ENCODE measurements at regions not wholly inside any gene's neighbourhood (a gene's known extent, or its start where the extent isn't known, plus 50 kb on each side); places are given as distances from the start of the nearest gene placed in this dataset.

GRCh38 chr2:206368484-206368883 is 74.8 kb upstream of the ADAM23 start:
- Mint-ChIP-seq H3K4me3 (no peak overlapping the region), H3K27ac (no peak overlapping the region), H3K4me1 (no peaks in the 10 kb centered on the region), H3K27me3 (ENCODE audit: insufficient read depth, low read depth, poor library complexity) (no peaks in the 10 kb centered on the region), H3K36me3 (ENCODE audit: low read depth) (peaks cover 2% of the 10 kb centered on the region; the same call in 1 of the 3 replicates), H3K9me3 (peaks cover 11% of the 10 kb centered on the region)
- DNase-seq (ENCODE audit: low spot score) (no peak), ATAC-seq (no peak)
- Histone ChIP-seq H3K27me3 (ENCODE audit: insufficient read depth) (no peaks in the 10 kb centered on the region), H3K4me2 (no peak overlapping the region), H3K27ac (ENCODE audit: low read depth) (no peak overlapping the region), H3K4me3 (no peak overlapping the region), H2AFZ (no peak overlapping the region), H3F3A (replicated peaks; ENCODE audit: low read depth) (no peaks in the 10 kb centered on the region), H4K20me1 (replicated peaks; ENCODE audit: insufficient read depth) (no peaks in the 10 kb centered on the region), H3K4me1 (ENCODE audit: insufficient read depth) (no peaks in the 10 kb centered on the region), H3K36me3 (ENCODE audit: insufficient read depth) (no peaks in the 10 kb centered on the region; the same call in 1 of the 2 replicates), H3K79me2 (replicated peaks; ENCODE audit: insufficient read depth) (no peaks in the 10 kb centered on the region), H3K9me2 (ENCODE audit: insufficient read depth) (no peaks in the 10 kb centered on the region; the same call in 1 of the 2 replicates)
- TF ChIP-seq EZH2 (IDR thresholded peaks at IDR 0.05; ENCODE audit: low read depth, unreplicated experiment) (no peak), EZH2phosphoT487 (IDR thresholded peaks at IDR 0.05; ENCODE audit: unreplicated experiment) (no peak), ZNF114 (CRISPR knock-in tag; IDR thresholded peaks at IDR 0.05) (no peak), ETS1 (IDR thresholded peaks at IDR 0.05) (no peak), ZNF331 (CRISPR knock-in tag; IDR thresholded peaks at IDR 0.05; ENCODE audit: low read depth) (no peak)
- TF ChIP-seq, protein P1, sequence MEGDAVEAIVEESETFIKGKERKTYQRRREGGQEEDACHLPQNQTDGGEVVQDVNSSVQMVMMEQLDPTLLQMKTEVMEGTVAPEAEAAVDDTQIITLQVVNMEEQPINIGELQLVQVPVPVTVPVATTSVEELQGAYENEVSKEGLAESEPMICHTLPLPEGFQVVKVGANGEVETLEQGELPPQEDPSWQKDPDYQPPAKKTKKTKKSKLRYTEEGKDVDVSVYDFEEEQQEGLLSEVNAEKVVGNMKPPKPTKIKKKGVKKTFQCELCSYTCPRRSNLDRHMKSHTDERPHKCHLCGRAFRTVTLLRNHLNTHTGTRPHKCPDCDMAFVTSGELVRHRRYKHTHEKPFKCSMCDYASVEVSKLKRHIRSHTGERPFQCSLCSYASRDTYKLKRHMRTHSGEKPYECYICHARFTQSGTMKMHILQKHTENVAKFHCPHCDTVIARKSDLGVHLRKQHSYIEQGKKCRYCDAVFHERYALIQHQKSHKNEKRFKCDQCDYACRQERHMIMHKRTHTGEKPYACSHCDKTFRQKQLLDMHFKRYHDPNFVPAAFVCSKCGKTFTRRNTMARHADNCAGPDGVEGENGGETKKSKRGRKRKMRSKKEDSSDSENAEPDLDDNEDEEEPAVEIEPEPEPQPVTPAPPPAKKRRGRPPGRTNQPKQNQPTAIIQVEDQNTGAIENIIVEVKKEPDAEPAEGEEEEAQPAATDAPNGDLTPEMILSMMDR (conservative IDR thresholded peaks at IDR 0.05; ENCODE audit: low read depth in 2 of 2): no peak

- no peak for ATAC-seq
- Histone ChIP-seq H3K9me2 (ENCODE audit: insufficient read depth) (no peaks in the 10 kb centered on the region; the same call in 1 of the 2 replicates), H3K4me3 (no peak overlapping the region), H3K79me2 (replicated peaks; ENCODE audit: insufficient read depth) (no peaks in the 10 kb centered on the region), H2AFZ (no peak overlapping the region), H3K4me1 (ENCODE audit: insufficient read depth) (no peaks in the 10 kb centered on the region), H3K27ac (ENCODE audit: low read depth) (no peak overlapping the region), H3F3A (replicated peaks; ENCODE audit: low read depth) (no peaks in the 10 kb centered on the region), H3K36me3 (ENCODE audit: insufficient read depth) (no peaks in the 10 kb centered on the region; the same call in 1 of the 2 replicates), H3K27me3 (ENCODE audit: insufficient read depth) (no peaks in the 10 kb centered on the region), H4K20me1 (replicated peaks; ENCODE audit: insufficient read depth) (no peaks in the 10 kb centered on the region), H3K4me2 (no peak overlapping the region)
- peaks cover 2% of the 10 kb centered on the region; the same call in 1 of the 3 replicates for H3K36me3 Mint-ChIP-seq (ENCODE audit: low read depth)
- H3K4me3 Mint-ChIP-seq: no peak overlapping the region
- no peaks in the 10 kb centered on the region for H3K27me3 Mint-ChIP-seq (ENCODE audit: insufficient read depth, low read depth, poor library complexity)
- H3K9me3 Mint-ChIP-seq: peaks cover 11% of the 10 kb centered on the region
- no peak for DNase-seq (ENCODE audit: low spot score)
- TF ChIP-seq, protein P1 (conservative IDR thresholded peaks at IDR 0.05; ENCODE audit: low read depth in 2 of 2): no peak
- TF ChIP-seq ZNF331 (CRISPR knock-in tag; IDR thresholded peaks at IDR 0.05; ENCODE audit: low read depth) (no peak), NANOG (IDR thresholded peaks at IDR 0.05; ENCODE audit: borderline replicate concordance) (no peak)
- TF ChIP-seq, protein P2, sequence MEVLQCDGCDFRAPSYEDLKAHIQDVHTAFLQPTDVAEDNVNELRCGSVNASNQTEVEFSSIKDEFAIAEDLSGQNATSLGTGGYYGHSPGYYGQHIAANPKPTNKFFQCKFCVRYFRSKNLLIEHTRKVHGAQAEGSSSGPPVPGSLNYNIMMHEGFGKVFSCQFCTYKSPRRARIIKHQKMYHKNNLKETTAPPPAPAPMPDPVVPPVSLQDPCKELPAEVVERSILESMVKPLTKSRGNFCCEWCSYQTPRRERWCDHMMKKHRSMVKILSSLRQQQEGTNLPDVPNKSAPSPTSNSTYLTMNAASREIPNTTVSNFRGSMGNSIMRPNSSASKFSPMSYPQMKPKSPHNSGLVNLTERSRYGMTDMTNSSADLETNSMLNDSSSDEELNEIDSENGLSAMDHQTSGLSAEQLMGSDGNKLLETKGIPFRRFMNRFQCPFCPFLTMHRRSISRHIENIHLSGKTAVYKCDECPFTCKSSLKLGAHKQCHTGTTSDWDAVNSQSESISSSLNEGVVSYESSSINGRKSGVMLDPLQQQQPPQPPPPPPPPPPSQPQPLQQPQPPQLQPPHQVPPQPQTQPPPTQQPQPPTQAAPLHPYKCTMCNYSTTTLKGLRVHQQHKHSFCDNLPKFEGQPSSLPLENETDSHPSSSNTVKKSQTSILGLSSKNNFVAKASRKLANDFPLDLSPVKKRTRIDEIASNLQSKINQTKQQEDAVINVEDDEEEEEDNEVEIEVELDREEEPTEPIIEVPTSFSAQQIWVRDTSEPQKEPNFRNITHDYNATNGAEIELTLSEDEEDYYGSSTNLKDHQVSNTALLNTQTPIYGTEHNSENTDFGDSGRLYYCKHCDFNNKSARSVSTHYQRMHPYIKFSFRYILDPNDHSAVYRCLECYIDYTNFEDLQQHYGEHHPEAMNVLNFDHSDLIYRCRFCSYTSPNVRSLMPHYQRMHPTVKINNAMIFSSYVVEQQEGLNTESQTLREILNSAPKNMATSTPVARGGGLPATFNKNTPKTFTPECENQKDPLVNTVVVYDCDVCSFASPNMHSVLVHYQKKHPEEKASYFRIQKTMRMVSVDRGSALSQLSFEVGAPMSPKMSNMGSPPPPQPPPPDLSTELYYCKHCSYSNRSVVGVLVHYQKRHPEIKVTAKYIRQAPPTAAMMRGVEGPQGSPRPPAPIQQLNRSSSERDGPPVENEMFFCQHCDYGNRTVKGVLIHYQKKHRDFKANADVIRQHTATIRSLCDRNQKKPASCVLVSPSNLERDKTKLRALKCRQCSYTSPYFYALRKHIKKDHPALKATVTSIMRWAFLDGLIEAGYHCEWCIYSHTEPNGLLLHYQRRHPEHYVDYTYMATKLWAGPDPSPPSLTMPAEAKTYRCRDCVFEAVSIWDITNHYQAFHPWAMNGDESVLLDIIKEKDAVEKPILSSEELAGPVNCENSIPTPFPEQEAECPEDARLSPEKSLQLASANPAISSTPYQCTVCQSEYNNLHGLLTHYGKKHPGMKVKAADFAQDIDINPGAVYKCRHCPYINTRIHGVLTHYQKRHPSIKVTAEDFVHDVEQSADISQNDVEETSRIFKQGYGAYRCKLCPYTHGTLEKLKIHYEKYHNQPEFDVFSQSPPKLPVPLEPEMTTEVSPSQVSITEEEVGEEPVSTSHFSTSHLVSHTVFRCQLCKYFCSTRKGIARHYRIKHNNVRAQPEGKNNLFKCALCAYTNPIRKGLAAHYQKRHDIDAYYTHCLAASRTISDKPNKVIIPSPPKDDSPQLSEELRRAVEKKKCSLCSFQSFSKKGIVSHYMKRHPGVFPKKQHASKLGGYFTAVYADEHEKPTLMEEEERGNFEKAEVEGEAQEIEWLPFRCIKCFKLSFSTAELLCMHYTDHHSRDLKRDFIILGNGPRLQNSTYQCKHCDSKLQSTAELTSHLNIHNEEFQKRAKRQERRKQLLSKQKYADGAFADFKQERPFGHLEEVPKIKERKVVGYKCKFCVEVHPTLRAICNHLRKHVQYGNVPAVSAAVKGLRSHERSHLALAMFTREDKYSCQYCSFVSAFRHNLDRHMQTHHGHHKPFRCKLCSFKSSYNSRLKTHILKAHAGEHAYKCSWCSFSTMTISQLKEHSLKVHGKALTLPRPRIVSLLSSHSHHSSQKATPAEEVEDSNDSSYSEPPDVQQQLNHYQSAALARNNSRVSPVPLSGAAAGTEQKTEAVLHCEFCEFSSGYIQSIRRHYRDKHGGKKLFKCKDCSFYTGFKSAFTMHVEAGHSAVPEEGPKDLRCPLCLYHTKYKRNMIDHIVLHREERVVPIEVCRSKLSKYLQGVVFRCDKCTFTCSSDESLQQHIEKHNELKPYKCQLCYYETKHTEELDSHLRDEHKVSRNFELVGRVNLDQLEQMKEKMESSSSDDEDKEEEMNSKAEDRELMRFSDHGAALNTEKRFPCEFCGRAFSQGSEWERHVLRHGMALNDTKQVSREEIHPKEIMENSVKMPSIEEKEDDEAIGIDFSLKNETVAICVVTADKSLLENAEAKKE (CRISPR knock-in tag; IDR thresholded peaks at IDR 0.05): no peak
- no peak overlapping the region for H3K27ac Mint-ChIP-seq
- no peaks in the 10 kb centered on the region for H3K4me1 Mint-ChIP-seq
Observed at GRCh38 chr2:206368933-206369569, 74.3 kb upstream of the ADAM23 start.

All from GM23338 (cell line).